ENCODE measurements at regions not wholly inside any gene's neighbourhood (a gene's known extent, or its start where the extent isn't known, plus 50 kb on each side); places are given as distances from the start of the nearest gene placed in this dataset.

DNA sequence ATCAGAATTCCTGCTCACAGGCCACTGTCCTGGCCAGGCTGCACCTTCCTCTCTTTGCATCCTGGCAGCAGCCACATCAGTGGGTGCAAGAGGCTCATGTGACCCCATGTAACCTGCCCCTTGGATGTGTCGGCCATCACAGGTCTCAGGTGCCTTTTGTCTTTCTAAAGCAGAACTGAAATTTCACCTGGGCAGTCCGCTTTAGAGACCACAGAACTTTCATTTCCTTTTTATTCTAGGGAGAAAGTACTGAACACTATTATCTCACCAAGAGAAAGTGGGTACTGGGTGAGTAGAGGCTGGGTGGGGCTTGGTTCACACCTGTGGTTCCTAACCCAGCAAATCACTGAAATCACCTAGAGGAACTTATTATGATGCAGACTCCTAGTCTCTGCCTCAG, 51.7 kb upstream of the NUP160 start:
- H3K27me3 Mint-ChIP-seq (ENCODE audit: unreplicated experiment), result no peaks in the 10 kb centered on the region
- H3K36me3 Mint-ChIP-seq (ENCODE audit: unreplicated experiment), result no peaks in the 10 kb centered on the region
- H3K4me1 Mint-ChIP-seq (ENCODE audit: low read depth, unreplicated experiment), result no peaks in the 10 kb centered on the region
- no peak for TF ChIP-seq CTCF (IDR thresholded peaks at IDR 0.05; ENCODE audit: partially characterized antibody, unreplicated experiment)
- no peak overlapping the region for H3K4me3 Mint-ChIP-seq (ENCODE audit: unreplicated experiment)
- H3K27ac Mint-ChIP-seq (ENCODE audit: unreplicated experiment), result no peak overlapping the region
- no peaks in the 10 kb centered on the region for H3K9me3 Mint-ChIP-seq (ENCODE audit: unreplicated experiment)
- no peak for DNase-seq

All from glutamatergic neuron (in vitro differentiated cells).